Esophagus muscularis mucosa (tissue), 4 donors: ENCODE measurements at regions not wholly inside any gene's neighbourhood (a gene's known extent, or its start where the extent isn't known, plus 50 kb on each side); places are given as distances from the start of the nearest gene placed in this dataset.
A peak's percentile ranks its signal among the peaks of the same experiment; 100 is the strongest.
"Not testable (repeated sequence)": the region's sequence is repeated elsewhere in the genome, so short reads cannot be mapped to it uniquely, and the experiment has no call there.

ENCODE experiments used
- DNase-seq: peaks from one replicate; pipeline ENCODE4 v3.0.0-alpha.2; 2017; ENCODE audit errors: extremely low spot score
- H3K27ac ChIP-seq, 4 donors: fragments of 200-600 bp; sonication (generic); replicated peaks in 1 of 4; 1 replicate in 3 of 4; 2 replicates in 1 of 4; pipeline ENCODE4 v1.5.1; 2016 to 2019; ENCODE audit warnings: mild to moderate bottlenecking in 1 of 4
- H3K27me3 ChIP-seq, 4 donors: fragments of 200-600 bp; sonication (generic); one replicate each; pipeline versions ENCODE4 v1.5.1 to v1.6.0; 2016 to 2019
- H3K36me3 ChIP-seq, 4 donors: fragments of 200-600 bp; sonication (generic); one replicate each; pipeline ENCODE4 v1.5.1; 2016 to 2019
- H3K4me1 ChIP-seq, 4 donors: fragments of 200-600 bp; sonication (generic); one replicate each; pipeline ENCODE4 v1.5.1; 2016 to 2019
- H3K4me3 ChIP-seq, 4 donors: fragments of 200-600 bp; sonication (generic); 1 replicate in 2 of 4; 2 replicates in 2 of 4; pipeline ENCODE4 v1.5.1; 2016 to 2019; ENCODE audit warnings: mild to moderate bottlenecking in 4 of 4, moderate library complexity in 1 of 4
- H3K9me3 ChIP-seq, 4 donors: fragments of 200-600 bp; sonication (generic); 1 replicate in 3 of 4; 2 replicates in 1 of 4; pipeline ENCODE4 v1.5.1; 2016 to 2019
- CTCF ChIP-seq, 3 experiments: fragments of 200-600 bp in 2 of 3; fragments of 450-650 bp in 1 of 3; sonication (generic) in 2 of 3; IDR thresholded peaks; one replicate each; pipeline ENCODE4 v1.5.1; 2017 to 2019; ENCODE audit warnings: antibody characterized with exemption in 3 of 3, mild to moderate bottlenecking in 2 of 3, moderate library complexity in 1 of 3
- EP300 ChIP-seq: sonication (generic); formaldehyde crosslinking; IDR thresholded peaks from one replicate; pipeline ENCODE4 v1.6.1; 2017; ENCODE audit warnings: antibody characterized with exemption
- POLR2A ChIP-seq: fragments of 450-650 bp; IDR thresholded peaks from one replicate; pipeline ENCODE4 v1.6.1; 2017; ENCODE audit warnings: antibody characterized with exemption, moderate library complexity, mild to moderate bottlenecking, low read depth
- POLR2AphosphoS5 ChIP-seq, 2 donors: sonication (generic); formaldehyde crosslinking; IDR thresholded peaks; one replicate each; pipeline ENCODE4 v1.6.1; 2017; ENCODE audit warnings: antibody characterized with exemption in 2 of 2
- WGBS: methylation state at CpG from one replicate; pipeline ENCODE4 v1.1.5; 2018; 5-methylcytosine and 5-hydroxymethylcytosine counted together
- intact Hi-C: fragments of 100-400 bp; cut with DNase I; formaldehyde crosslinking; loops from one replicate; pipeline ENCODE4 v1.15.1; 2023

- intact Hi-C loops: no loop called here
- 70% methylated on average over 2 of the region's 2 CpGs for WGBS
Measured at GRCh38 chr10:125592897-125593296, 90.1 kb downstream of the TEX36 start.

GRCh38 chr10:125591886-125592285, 91.1 kb downstream of the TEX36 start:
- H3K27me3 ChIP-seq: no peaks in the 10 kb centered on the region
- WGBS: 67% methylated on average over 7 of the region's 7 CpGs
- H3K9me3 ChIP-seq: peaks cover 0 to 18% (median 15%) of the 10 kb centered on the region in 4 donors
- intact Hi-C loops: no loop called here
- no peak for DNase-seq
- H3K4me3 ChIP-seq: no peak overlapping the region
- TF ChIP-seq CTCF (IDR thresholded peaks at IDR 0.05) (no peak), POLR2A (no peak), POLR2AphosphoS5 (IDR thresholded peaks at IDR 0.05) (no peak), EP300 (no peak)
- no peaks in the 10 kb centered on the region for H3K36me3 ChIP-seq
- H3K4me1 ChIP-seq: no peaks in the 10 kb centered on the region
- no peak overlapping the region for H3K27ac ChIP-seq

More at GRCh38 chr10:125592897-125593296, 90.1 kb downstream of the TEX36 start:
- Histone ChIP-seq H3K9me3 (peaks cover 0 to 19% (median 15%) of the 10 kb centered on the region in 4 donors), H3K36me3 (no peaks in the 10 kb centered on the region), H3K4me3 (no peak overlapping the region), H3K4me1 (no peaks in the 10 kb centered on the region), H3K27me3 (no peaks in the 10 kb centered on the region), H3K27ac (no peak overlapping the region)
- DNase-seq: no peak
- TF ChIP-seq EP300: no peak
- TF ChIP-seq POLR2A: no peak
- no peak for TF ChIP-seq POLR2AphosphoS5 (IDR thresholded peaks at IDR 0.05)
- no peak for TF ChIP-seq CTCF (IDR thresholded peaks at IDR 0.05)

- H3K36me3 ChIP-seq, H3K27ac ChIP-seq, H3K9me3 ChIP-seq, H3K27me3 ChIP-seq, H3K4me3 ChIP-seq, intact Hi-C loops, H3K4me1 ChIP-seq: not testable (repeated sequence)
- 91% methylated on average over 8 of the region's 8 CpGs for WGBS
- DNase-seq: peak; percentile 55
Measured at GRCh38 chr10:125588738-125589137, 94.2 kb downstream of the TEX36 start.

- Histone ChIP-seq H3K36me3 (no peaks in the 10 kb centered on the region), H3K4me3 (no peak overlapping the region), H3K27me3 (no peaks in the 10 kb centered on the region), H3K27ac (no peak overlapping the region), H3K4me1 (no peaks in the 10 kb centered on the region), H3K9me3 (no peaks in the 10 kb centered on the region)
- WGBS: 88% methylated on average over 4 of the region's 4 CpGs
- TF ChIP-seq POLR2AphosphoS5 (IDR thresholded peaks at IDR 0.05) (no peak), POLR2A (no peak), EP300 (no peak), CTCF (IDR thresholded peaks at IDR 0.05) (no peak)
- intact Hi-C loops: no loop called here
- DNase-seq: no peak
Measured at GRCh38 chr10:125584954-125585353, 98.0 kb downstream of the TEX36 start.

DNA sequence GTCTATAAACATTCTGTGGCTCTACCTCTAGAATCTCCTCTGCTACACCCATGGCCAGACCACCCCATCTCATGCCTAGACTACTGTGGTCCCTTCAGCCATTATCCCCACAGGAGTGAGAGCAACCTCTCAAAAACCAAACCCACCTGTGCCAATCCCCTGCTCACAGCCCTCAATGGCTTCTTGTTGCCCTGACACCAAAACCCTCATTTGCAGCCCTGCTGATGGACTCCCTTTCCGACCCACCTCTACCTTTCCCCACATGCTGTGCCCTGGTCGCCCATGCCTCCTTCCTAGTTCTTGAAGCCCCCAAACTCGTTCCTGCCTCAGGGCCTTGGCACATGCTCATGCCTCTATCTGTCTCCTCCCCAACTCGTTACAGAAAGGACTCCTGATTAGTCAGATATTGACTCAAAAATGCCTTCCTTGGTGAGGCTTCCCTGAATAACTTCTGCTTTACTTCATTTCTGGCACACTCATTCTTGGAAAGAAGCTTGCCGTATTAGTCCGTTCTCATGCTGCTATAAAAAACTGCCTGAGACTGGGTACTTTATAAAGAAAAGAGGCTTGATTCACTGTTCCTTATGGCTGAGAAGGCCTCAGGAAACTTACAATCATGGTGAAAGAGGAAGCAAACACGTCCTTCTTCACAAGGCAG, 104.2 kb downstream of the TEX36 start:
- H3K4me3 ChIP-seq: no peak overlapping the region

DNA sequence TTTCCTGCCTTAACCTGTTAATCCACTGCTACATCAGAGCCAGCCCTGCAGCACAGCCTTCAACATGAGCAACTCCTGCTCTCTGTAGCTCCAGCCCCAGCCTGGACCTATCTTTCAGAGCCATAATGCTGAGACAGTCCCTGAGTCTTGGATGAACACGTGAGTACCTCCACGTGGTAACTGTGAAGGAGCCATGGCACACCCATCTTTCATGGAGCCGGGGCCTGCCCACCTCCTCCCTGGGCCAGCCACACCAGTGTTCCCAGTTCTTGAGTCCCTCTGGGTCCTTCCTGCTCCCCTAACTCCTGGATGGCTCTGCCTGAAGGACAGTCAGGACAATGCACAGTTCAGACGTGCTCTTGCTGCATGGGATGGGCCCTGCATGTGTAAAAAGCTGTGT, 107.1 kb downstream of the TEX36 start:
- no peak overlapping the region for H3K4me3 ChIP-seq
- 67% methylated on average over 1 of the region's 4 CpGs for WGBS
- DNase-seq: peak; percentile 80
- H3K36me3 ChIP-seq: no peaks in the 10 kb centered on the region
- H3K4me1 ChIP-seq: peaks cover 0 to 26% (median 17%) of the 10 kb centered on the region in 4 donors
- H3K27ac ChIP-seq: no peak overlapping the region
- no peak for TF ChIP-seq POLR2A
- TF ChIP-seq CTCF (IDR thresholded peaks at IDR 0.05): no peak
- TF ChIP-seq EP300: no peak
- no peak for TF ChIP-seq POLR2AphosphoS5 (IDR thresholded peaks at IDR 0.05)
- no peaks in the 10 kb centered on the region for H3K9me3 ChIP-seq
- intact Hi-C loops: no loop called here
- H3K27me3 ChIP-seq: no peaks in the 10 kb centered on the region

More for the DNA sequence above, 104.2 kb downstream of the TEX36 start:
- TF ChIP-seq EP300: no peak
- no peaks in the 10 kb centered on the region for H3K36me3 ChIP-seq
- WGBS: 58% methylated on average over 7 of the region's 7 CpGs
- H3K9me3 ChIP-seq: no peaks in the 10 kb centered on the region
- H3K4me1 ChIP-seq: peaks cover 0 to 26% (median 17%) of the 10 kb centered on the region in 4 donors
- peak; percentile 74 for DNase-seq
- H3K27me3 ChIP-seq: no peaks in the 10 kb centered on the region
- intact Hi-C loops: no loop called here
- peak overlapping the region in 1 of 4 donors; percentile 30 for H3K27ac ChIP-seq
